ENCODE measurements at regions not wholly inside any gene's neighbourhood (a gene's known extent, or its start where the extent isn't known, plus 50 kb on each side); places are given as distances from the start of the nearest gene placed in this dataset.
"Not testable (repeated sequence)": the region's sequence is repeated elsewhere in the genome, so short reads cannot be mapped to it uniquely, and the experiment has no call there.

DNA sequence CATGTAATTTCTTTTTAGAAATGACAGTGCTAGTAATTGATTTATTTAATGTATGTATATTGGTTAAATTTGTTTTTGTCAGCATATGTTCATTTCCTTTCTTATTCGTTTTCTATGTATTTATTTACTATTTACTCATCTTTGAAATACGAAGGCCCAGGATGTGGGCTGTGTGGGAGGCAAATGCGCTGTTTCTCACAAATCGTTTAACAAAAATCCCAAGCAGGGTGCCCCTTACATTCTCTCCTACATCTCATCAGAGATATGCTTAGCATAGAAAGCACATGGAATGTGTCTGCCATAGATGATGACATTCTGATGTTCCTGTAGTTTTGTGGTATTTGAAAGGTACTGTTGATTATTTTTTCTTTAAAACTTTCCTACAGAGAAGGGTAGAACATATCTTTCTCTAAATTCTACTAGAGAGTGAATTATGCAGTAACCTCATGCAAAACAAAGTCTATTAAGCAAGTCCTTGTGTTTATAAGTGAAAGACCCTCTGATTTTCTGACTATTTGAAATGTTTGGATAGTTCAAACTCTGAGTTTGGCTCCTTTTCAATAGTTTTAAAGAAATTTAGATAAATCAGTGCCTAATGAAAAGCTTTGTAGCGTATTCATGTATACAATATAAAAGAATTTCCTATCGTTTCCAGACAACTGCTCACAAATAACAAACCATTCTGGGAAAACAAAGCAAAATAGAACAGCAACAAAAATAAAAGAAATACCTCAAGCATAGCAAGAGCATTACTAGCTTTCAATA, 111.1 kb upstream of the VGLL3 start:
- no peak for DNase-seq

DNA sequence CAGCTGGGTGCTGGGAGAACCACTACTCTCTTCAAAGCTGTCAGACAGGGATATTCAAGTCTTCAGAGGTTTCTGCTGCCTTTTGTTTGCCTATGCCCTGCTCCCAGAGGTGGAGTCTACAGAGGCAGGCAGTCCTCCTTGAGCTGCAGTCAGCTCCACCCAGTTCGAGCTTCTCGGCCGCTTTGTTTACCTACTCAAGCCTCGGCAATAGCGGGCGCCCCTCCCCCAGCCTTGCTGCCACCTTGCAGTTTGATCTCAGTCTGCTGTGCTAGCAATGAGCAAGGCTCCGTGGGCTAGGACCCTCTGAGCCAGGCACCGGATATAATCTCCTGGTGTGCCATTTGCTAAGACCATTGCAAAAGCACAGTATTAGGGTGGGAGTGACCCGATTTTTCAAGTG, 106.8 kb upstream of the VGLL3 start:
- DNase-seq: not testable (repeated sequence)

DNA sequence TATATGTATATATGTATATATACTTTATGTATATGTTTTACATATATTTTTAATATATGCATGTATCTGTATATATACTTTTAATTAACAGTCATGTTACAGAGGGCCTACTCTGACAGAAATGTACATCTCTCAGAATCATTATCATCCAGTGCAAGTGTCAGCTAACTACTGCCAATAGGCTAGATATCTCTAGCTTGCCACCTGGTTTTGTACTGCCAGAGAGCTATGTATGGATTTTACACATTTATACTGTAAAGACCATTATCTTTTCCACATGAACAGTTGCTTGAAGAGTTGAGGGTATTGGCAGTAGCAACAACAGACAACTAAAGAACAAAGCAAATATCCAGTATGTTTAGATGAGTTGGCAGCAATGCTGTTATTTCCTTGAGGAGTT, 99.7 kb upstream of the VGLL3 start:
- no peak for DNase-seq

- DNase-seq: peak in 1 of 2 donors; percentile 14
These were observed 98.3 kb upstream of the VGLL3 start for GRCh38 chr3:87088993-87089841.

DNA sequence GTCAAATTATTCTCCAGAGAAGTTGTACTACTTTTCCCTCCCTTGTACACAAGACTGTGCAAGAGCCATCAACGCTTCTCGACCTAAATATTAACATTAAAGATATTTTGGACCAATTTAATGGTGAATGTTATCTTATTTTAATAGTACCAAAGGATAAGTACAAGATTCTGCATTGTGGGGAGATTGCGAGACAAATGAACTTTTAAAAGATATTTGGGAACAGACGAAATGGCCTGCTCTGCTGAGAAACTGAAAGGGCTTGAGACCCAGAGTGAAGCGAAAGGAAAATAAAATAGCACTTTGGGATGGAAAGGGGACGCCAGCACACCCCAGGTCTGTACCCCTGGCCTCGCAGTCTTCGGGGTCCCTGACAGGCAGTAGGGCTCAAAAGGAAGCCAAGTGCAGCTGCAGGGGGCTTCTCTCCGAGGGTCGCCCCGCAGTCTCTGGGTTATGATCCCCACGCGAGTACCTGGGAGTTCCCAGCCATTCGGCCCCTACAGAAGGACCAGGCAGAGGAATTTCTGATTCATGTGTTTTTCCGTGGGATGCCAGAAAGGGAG, 97.6 kb upstream of the VGLL3 start:
- DNase-seq: no peak

DNA sequence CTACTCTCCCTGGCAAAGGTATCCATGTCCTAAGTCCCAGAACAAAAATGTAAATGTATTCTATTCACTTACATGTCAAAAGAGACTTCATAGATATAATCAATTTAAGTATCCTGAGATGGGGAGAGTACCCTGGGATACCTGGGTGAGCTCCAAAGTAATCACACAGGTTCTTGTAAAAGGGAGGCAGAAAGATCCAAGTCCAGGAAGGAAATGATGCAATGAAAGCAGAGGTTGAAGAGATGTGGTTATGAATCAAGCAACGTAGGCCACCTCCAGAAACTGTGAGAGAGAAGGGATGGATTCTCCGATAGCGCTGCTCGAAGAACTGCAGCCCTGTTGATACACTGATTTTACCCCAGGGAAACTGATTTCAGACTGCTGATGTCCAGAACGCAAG, 93.9 kb upstream of the VGLL3 start:
- no peak for DNase-seq

DNA sequence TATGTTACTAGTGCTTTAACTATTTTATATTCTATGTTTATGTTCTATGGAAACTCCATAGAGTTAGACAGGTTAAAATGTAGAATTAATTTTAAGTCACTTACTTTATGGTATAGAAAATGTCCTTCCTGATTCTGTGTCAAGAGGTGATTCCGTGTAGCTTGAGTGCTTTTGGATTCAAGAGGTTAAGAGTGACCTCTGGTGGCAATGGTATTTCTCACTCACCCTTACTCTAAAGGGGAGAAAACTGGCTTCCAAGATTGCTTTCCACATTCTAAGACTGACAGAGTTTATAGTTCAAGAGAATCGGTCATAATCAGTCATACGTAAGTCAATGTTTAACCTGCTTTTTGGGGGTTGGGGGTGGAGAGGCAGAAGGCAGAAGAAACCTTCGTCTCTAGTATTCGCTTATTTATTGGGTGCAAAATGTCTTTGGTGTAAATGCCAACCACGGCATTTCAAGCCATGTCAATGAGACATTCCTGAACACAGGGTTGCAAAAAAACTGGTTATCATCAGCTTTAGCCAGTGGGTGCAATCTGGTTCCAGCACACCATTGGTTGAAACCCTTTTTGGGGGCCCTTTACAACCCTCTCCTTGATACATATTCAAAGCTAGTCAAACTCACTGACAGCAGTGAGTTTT, 92.0 kb upstream of the VGLL3 start:
- no peak for DNase-seq

GRCh38 chr3:87077355-87077754, 86.4 kb upstream of the VGLL3 start:
- DNase-seq: no peak

DNA sequence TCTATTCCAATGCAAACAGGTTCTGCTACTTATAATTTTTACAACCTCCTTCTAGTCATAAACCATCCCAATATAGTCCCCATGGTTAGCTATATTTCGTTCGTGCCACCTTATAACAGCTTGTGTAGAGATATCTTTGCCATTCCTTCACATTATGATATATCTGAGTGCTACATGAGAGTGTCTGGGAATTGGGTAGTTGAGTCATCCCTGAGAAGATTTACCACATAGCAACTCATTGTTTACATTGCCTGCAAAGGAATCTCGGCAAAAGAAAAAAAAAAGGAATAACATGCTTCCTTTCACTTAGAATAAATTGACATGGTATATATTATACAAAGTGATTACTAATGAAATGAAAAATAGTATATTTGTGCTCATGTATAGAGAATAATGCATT, 86.0 kb upstream of the VGLL3 start:
- no peak for DNase-seq

- DNase-seq: no peak
These were observed 82.7 kb upstream of the VGLL3 start for GRCh38 chr3:87073496-87074145.

- no peak for DNase-seq
These were observed 81.5 kb upstream of the VGLL3 start for GRCh38 chr3:87072446-87072845.

GRCh38 chr3:87069971-87070370, 79.0 kb upstream of the VGLL3 start:
- no peak for DNase-seq

DNA sequence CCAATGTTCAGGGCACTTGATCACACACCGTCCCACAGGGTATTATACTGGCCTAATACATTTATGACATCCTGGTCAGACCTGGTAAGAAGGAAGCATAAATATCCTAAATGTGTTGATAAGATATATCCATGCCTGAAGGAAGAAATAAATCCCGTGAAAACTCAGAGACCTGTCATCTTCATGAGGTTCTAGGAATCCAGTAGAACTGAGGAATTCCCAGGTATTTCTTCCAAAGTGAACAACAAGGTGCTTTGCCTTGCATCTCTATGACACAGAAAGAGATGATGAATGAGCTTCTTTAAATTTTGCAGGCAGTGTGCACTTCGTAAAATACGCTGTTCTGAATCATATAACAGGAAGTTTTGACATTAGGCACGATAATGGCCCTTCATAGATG, 78.1 kb upstream of the VGLL3 start:
- no peak for DNase-seq

GRCh38 chr3:87062685-87063084, 71.7 kb upstream of the VGLL3 start:
- no peak for DNase-seq

GRCh38 chr3:87057474-87057873, 66.5 kb upstream of the VGLL3 start:
- DNase-seq: no peak

- no peak for DNase-seq
These were observed 62.6 kb upstream of the VGLL3 start for GRCh38 chr3:87053553-87053952.

DNA sequence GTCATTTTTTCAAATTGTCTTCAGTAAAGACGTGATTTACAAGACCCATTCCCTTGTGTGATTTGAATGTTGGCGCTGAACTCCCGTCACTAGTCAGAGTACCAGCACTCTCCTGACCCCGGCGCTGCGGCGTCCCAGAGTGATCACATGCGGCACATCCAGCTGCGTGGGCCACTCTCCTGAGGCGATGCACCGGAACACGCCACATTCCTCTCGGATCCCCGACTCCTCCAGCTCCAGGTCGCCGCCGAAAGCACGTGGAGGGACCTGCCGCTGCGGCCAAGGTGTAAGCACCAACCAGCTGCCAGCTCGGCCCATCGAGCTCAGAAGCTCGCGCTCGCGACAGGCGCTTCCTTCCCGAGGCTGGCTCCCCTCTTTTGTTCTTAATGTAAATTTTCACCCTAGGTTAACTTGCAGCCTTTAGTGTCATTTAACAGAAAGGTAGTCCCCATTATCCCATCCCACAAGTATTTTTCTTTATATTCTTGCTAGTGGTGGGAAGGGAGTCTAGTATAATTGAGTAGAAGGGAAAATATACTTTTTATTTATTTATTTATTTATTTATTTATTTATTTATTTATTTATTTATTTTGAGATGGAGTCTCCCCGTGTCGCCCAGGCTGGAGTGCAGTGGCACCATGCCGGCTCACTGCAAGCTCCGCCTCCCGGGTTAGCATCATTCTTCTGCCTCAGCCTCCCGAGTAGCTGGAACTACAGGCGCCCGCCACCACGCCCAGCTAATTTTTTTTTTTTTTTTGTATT, 61.7 kb upstream of the VGLL3 start:
- no peak for DNase-seq

DNA sequence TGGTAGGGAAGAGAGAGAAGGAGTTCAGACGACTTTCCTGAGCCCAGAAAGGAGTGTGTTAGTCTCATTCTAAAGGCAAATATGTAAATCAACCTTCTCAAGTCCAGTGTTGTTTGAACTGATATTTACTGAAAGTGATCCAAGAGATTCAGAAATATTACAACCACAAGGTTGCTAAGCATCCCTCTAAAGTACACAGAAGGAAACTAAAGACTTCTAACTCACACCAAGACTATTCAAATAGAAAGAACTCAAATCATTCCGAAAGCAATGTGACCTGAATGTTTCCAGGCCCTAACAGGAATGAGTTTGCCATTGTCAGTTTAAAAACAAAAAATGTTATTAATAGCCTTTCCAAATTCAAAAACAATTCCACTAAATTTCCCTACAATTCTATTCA, 56.9 kb upstream of the VGLL3 start:
- no peak for DNase-seq

DNA sequence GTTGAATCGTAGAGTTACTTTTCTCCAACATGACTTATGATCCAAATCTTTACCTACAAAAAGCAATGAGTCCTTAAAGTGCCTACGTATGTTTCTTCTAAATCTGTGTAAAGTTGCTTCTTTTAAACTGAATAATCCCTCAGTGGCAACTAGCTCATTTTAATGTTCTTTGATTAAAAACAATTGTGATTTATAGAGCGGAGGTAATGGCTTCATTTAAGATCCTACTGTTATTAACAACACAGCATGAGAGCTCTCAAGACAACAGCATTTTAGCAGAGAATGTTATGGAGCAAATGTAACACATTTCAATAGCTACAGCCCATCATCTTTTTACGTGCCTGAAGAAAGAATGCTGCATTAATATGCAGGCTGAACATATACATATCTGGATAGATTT, 55.3 kb upstream of the VGLL3 start:
- DNase-seq: no peak

DNA sequence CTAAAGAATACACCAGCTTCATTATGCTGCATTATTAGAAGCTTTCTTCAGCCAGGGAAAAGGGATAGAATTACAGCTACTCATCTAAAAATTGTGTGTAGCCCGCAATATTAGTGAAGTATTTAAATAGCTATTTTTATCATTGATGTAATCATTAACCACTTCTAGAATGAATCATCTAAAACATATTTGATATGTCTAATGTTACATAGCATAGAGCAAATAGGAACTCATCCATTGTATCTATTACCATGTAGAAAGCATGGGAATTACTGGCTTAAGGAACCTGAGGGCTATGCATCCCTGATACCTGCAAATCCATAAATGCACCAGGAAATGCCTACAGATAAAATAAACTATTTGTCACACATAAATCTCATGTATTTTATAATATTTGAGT, 54.5 kb upstream of the VGLL3 start:
- no peak for DNase-seq

- no peak for DNase-seq
These were observed 53.9 kb upstream of the VGLL3 start for GRCh38 chr3:87044846-87045245.

DNA sequence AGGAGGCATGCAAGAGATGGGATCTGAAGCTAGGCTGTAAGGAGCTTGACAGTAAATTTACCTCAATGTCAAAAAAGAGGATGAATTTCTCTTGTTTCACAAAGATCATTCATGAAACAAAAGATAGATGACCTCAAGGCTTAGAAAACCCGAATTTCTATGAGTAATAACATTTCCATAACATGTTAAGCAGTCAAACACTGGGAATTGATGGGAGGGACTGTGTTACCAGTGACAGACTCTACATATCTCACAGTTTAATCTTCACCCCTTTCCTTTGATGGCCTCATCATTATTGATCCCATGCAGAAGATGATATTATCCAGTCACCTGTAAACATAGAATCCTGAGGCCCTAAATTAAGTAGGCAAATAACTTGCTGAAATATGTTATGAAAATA, 53.5 kb upstream of the VGLL3 start:
- DNase-seq: no peak

All from stimulated activated CD4-positive, alpha-beta T cell treated with anti-CD3 and anti-CD28 coated beads, Interleukin-2, amount 100 ng/mL, for 24 hours (primary cell).